NCI-H1092 treated with DMSO at 0.1 percent for 48 hours (cell line): ENCODE measurements at regions not wholly inside any gene's neighbourhood (a gene's known extent, or its start where the extent isn't known, plus 50 kb on each side); places are given as distances from the start of the nearest gene placed in this dataset.
"Not testable (repeated sequence)": the region's sequence is repeated elsewhere in the genome, so short reads cannot be mapped to it uniquely, and the experiment has no call there.

ENCODE experiments used
- DNase-seq: peaks from one replicate; lab custom pipeline; 2025; lab: John Stamatoyannopoulos, UW

- no peak for DNase-seq
Observed at GRCh38 chr5:109989994-109990722, 300.4 kb downstream of the MAN2A1 start.

GRCh38 chr5:109990723-109991359, 301.1 kb downstream of the MAN2A1 start:
- DNase-seq, result no peak

- no peak for DNase-seq
Observed at GRCh38 chr5:109992264-109992915, 302.7 kb downstream of the MAN2A1 start.

DNA sequence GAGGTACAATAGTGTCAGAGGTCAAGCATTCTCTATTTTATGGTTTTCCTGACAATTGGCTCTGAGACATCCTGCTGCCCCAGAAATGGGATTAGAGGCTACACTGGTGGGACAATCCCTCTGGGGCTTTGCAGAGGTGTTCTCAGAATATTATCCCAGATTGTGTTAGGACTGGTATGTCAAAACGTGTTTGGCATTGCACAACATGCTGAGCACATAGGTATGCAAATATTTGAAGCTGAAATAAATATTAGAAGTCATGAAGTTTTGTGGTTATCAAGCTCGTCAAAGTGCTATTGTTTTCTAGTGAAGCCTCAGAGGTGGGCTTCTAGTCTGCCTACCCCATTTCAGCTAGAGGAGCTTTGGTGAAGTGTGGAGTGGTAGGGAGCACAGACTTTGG, 304.4 kb downstream of the MAN2A1 start:
- DNase-seq, result no peak

GRCh38 chr5:109996246-109996645, 306.5 kb downstream of the MAN2A1 start:
- no peak for DNase-seq

DNA sequence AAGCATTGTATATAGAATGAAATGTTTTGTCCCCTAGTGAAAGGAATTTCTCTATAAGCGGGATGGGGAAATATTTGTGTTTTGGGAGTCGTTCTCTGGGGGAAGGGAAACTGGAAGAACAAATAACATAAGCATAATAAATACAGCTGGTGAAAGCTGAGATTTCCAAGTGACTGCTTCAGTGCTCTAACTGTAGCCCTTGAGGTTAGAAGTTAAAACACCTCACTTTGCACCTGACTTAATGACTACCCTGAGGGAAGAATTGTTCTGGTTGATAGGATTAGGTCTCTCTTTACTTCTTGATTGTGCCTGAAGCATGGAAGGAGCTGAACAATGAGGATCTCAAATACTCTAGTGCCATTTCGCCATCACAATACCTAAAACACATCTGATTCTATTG, 307.4 kb downstream of the MAN2A1 start:
- DNase-seq, result no peak

GRCh38 chr5:109998208-109998607, 308.5 kb downstream of the MAN2A1 start:
- no peak for DNase-seq

DNA sequence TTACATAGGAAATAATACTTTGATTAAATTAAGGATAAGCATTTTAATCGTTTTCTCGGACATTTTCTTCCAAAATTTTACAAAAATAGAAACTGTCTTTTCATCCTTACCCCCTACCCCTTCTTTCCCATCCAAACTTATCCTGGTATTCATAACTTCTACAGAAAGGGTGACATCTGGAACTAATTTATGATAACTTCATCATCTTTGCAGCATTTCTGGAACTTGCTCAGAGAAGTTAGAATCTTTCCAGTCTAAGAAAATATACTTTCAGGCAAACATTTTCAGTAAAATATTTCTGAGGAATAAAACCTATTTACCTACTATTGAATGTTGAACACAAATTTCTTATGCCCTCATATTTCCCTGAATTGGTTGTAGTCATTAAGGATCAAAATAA, 309.0 kb downstream of the MAN2A1 start:
- DNase-seq, result no peak

GRCh38 chr5:110001648-110002047, 311.9 kb downstream of the MAN2A1 start:
- no peak for DNase-seq

DNA sequence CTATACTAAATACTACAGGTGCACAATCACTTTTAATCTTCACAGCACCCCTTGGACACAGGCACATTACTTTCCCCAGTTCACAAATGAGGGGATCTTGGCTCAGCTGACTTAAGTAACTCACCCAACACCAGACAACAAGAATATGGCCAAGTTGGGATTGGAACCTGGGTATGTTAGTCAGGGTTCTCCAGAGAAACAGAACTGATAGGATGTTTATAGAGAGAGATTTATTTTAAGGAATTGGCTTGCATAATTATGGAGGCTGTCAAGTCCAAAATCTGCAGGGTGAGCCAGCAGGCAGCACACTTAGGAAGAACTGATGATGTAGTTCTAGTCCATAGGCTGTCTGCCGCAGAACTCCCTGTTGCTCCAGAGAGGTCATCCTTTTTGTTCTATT, 312.9 kb downstream of the MAN2A1 start:
- DNase-seq, result no peak

DNA sequence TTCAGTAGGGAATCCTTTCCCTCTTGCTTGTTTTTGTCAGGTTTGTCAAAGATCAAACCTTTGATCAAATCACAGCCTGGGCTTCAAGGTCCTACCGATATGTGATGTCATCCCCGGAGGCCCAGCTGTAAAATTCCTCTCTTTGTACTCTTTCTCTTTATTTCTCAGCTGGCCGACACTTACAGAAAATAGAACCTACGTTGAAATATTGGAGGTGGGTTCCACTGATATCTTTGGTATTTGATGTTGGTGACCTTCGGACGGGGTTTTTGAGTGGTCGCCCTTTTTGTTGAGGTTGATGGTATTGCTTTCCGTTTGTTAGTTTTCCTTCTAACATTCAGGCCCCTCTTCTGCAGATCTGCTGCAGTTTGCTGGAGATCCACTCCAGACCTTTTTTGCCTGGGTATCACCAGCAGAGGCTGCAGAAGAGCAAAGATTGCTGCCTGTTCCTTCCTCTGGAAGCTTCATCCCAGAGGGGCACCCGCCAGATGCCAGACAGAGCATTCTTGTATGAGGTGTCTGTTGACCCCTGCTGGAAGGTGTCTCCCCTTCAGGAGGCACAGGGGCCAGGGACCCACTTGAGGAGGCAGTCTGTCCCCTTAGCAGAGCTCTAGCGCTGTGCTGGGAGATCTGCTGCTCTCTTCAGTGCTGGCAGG, 316.3 kb downstream of the MAN2A1 start:
- DNase-seq, result not testable (repeated sequence)

DNA sequence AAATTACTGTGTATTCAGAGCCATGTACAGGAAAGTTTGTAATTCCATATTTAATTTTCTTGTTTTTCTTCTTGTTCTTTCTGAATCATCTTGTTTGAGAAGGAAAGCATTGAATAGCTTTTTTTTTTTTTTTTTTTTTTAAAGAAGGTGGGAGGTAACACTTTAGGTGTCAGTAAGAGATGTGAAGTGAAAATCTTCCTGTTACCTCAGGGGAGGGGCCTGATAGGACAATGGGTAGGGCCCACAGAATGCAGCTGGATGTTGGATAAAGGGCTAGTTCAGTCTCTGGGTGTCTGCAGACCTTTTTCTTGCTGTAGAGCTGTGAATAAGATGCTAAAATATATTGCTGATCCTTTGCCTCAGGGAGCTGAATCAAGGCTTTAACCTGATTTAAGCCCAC, 317.4 kb downstream of the MAN2A1 start:
- DNase-seq, result no peak

DNA sequence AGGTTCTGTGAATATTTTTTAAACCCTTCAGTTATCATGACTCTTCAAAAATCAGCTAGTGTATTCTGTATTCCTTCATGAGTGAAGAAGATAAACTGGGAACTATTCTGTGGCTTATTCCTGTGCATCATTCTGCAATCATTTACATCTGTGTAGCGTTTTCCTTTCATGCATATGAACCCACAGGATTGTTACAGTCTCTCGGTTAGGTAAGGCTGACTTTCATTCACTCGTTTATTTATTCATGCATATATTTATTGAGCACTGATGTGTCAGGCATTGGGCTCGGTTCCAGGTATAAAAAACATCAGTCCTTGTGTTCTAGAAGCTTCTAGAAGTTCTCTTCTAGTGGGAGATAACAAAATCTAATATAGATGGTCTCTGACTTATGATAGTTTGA, 318.4 kb downstream of the MAN2A1 start:
- DNase-seq, result no peak

GRCh38 chr5:110012145-110012544, 322.4 kb downstream of the MAN2A1 start:
- no peak for DNase-seq

DNA sequence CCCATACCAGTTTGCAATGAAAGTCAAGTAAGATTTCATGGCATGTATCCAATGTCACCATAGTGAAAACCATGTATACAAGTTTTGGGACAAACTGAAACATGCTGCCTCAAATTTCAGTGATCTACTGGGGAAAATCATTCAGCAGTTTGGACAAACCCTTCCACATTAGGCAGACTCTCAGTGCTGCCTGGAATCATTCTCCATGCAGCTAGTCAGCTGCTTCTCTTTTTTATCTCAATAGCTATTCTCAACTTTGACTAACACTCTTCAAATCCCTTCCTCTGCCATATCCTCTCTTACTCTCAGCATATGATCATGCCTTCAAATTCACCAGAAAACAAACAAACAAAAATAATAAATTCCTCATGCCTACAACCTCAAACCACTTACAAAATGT, 323.3 kb downstream of the MAN2A1 start:
- DNase-seq, result no peak

- DNase-seq, result no peak
Observed at GRCh38 chr5:110017854-110018253, 328.1 kb downstream of the MAN2A1 start.

GRCh38 chr5:110018509-110018908, 328.8 kb downstream of the MAN2A1 start:
- DNase-seq, result no peak

GRCh38 chr5:110019119-110019518, 329.4 kb downstream of the MAN2A1 start:
- no peak for DNase-seq

DNA sequence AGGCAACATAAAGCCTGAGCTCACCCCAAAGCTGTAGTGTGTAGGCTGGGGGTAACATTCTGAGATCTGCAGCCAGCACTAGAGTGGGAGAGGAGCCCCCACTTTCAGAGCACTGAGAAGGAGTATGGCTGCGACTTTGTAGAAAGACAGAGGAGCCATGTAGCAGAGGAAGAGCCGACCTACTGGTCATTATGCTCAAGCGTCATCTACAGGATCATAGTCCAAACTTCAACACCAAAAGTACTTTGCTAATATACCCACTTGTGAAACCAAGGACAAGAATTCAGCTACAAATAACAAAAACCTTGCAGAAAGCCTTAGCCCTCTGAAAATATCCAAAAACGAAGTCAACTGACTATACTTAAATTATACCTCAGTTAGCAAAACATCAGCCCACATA, 330.1 kb downstream of the MAN2A1 start:
- no peak for DNase-seq

DNA sequence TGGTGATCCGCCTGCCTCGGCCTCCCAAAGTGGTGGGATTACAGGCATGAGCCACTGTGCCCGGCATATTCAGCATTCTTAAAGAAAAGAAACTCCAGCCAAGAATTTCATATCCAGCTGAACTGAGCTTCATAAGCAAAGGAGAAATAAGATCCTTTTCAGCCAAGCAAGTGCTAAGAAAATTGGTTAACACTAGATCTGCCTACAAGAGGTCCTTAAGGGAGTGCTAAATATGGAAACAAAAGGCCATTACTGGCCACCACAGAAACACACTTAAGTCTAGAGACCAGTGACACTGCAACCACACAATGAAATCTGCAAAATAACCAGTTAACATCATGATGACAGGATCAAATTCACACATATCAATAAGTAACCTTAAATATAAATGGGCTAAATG, 331.5 kb downstream of the MAN2A1 start:
- no peak for DNase-seq

- DNase-seq, result no peak
Observed at GRCh38 chr5:110025160-110025559, 335.4 kb downstream of the MAN2A1 start.

DNA sequence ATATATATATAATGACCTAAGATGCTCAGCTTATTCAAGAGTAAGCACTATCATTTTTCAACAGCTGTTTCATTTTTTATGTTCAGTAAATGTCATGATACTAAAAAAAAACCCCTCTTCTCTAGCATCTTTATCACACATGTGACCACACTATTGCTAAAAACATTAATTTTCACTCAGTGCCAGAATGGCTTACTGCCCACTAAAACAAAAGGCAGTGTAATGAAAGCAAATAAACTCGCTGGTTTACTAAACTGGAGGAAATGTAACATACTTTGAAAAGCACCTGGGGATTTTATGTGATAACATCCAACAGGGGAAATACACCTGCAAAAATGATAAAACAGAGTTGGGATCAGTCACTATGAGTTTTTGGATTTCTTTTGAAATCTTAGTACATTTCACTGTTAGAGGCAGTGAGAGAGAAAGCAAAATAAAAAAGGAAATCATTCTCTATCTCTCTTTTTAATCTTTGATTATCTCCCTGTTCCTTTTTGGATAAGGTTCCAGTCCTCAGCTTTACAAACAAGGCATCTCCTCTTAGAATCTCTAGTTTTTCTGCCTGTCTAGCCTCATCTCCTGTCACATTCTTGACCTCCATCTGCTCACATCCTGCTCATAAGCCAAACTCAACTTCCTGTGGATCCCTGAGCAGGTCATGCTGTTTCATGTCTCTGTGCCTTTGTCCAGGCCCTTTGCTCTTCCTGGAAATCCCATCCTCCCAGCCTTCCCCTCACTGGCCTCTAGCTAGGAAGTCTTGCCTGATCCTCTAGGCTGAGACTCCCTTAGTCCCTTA, 338.0 kb downstream of the MAN2A1 start:
- DNase-seq, result no peak
